Dendritic cell treated with granulocyte-macrophage colony-stimulating factor and Interleukin-4, amounts not matched to agents 40 ng/mL and 50 ng/mL, for 4 days (primary cell): ENCODE measurements at regions not wholly inside any gene's neighbourhood (a gene's known extent, or its start where the extent isn't known, plus 50 kb on each side); places are given as distances from the start of the nearest gene placed in this dataset.
"Not testable (repeated sequence)": the region's sequence is repeated elsewhere in the genome, so short reads cannot be mapped to it uniquely, and the experiment has no call there.

ENCODE experiments used
- H3K27ac Mint-ChIP-seq: one replicate; pipeline ENCODE4 v1.8.0; 2022; ENCODE audit warnings: mild to moderate bottlenecking, mixed read lengths
- H3K27me3 Mint-ChIP-seq: one replicate; pipeline ENCODE4 v1.8.0; 2022; ENCODE audit warnings: mild to moderate bottlenecking, mixed read lengths
- H3K36me3 Mint-ChIP-seq: one replicate; pipeline ENCODE4 v1.8.0; 2022; ENCODE audit warnings: low read depth, mixed read lengths
- H3K4me1 Mint-ChIP-seq: one replicate; pipeline ENCODE4 v1.8.0; 2022; ENCODE audit warnings: low read depth, mixed read lengths
- H3K4me3 Mint-ChIP-seq: one replicate; pipeline ENCODE4 v1.8.0; 2022; ENCODE audit warnings: mild to moderate bottlenecking, moderate library complexity, mixed read lengths
- H3K9me3 Mint-ChIP-seq: one replicate; pipeline ENCODE4 v1.8.0; 2022; ENCODE audit warnings: mixed read lengths
- intact Hi-C: fragments of 100-400 bp; cut with micrococcal nuclease; formaldehyde crosslinking; loops from one replicate; pipeline ENCODE4 v1.15.0; 2022

GRCh38 chr6:16834242-16834641, 73.0 kb upstream of the ATXN1 start:
- Mint-ChIP-seq H3K4me3 (no peak overlapping the region), H3K9me3 (no peaks in the 10 kb centered on the region), H3K27ac (no peak overlapping the region), H3K36me3 (no peaks in the 10 kb centered on the region), H3K4me1 (peaks cover 56% of the 10 kb centered on the region), H3K27me3 (no peaks in the 10 kb centered on the region)
- intact Hi-C loops = no loop called here

GRCh38 chr6:16832721-16833120, 71.5 kb upstream of the ATXN1 start:
- Mint-ChIP-seq H3K27me3 (no peaks in the 10 kb centered on the region), H3K27ac (peak overlapping the region; percentile 89), H3K4me1 (peaks cover 63% of the 10 kb centered on the region), H3K4me3 (no peak overlapping the region), H3K36me3 (no peaks in the 10 kb centered on the region), H3K9me3 (no peaks in the 10 kb centered on the region)
- intact Hi-C loops = no loop called here

GRCh38 chr6:16832043-16832567, 70.8 kb upstream of the ATXN1 start:
- Mint-ChIP-seq H3K27me3 (no peaks in the 10 kb centered on the region), H3K4me1 (peaks cover 65% of the 10 kb centered on the region), H3K9me3 (no peaks in the 10 kb centered on the region), H3K4me3 (no peak overlapping the region), H3K27ac (peak overlapping the region; percentile 89), H3K36me3 (no peaks in the 10 kb centered on the region)
- intact Hi-C loops = no loop called here

- no peak overlapping the region for H3K4me3 Mint-ChIP-seq
- no peaks in the 10 kb centered on the region for H3K27me3 Mint-ChIP-seq
- no peaks in the 10 kb centered on the region for H3K9me3 Mint-ChIP-seq
- peaks cover 63% of the 10 kb centered on the region for H3K4me1 Mint-ChIP-seq
- intact Hi-C loops = no loop called here
- no peaks in the 10 kb centered on the region for H3K36me3 Mint-ChIP-seq
- peak overlapping the region; percentile 89 for H3K27ac Mint-ChIP-seq
These were observed 69.9 kb upstream of the ATXN1 start for GRCh38 chr6:16831136-16831535.

- no peaks in the 10 kb centered on the region for H3K27me3 Mint-ChIP-seq
- no peak overlapping the region for H3K27ac Mint-ChIP-seq
- intact Hi-C loops = no loop called here
- peaks cover 82% of the 10 kb centered on the region for H3K4me1 Mint-ChIP-seq
- no peaks in the 10 kb centered on the region for H3K9me3 Mint-ChIP-seq
- H3K4me3 Mint-ChIP-seq = no peak overlapping the region
- no peaks in the 10 kb centered on the region for H3K36me3 Mint-ChIP-seq
These were observed 66.8 kb upstream of the ATXN1 start for GRCh38 chr6:16828058-16828457.

GRCh38 chr6:16827627-16828026, 66.4 kb upstream of the ATXN1 start:
- peak overlapping the region; percentile 99 for H3K27ac Mint-ChIP-seq
- no peaks in the 10 kb centered on the region for H3K27me3 Mint-ChIP-seq
- intact Hi-C loops = no loop called here
- H3K36me3 Mint-ChIP-seq = no peaks in the 10 kb centered on the region
- H3K9me3 Mint-ChIP-seq = no peaks in the 10 kb centered on the region
- no peak overlapping the region for H3K4me3 Mint-ChIP-seq
- peaks cover 84% of the 10 kb centered on the region for H3K4me1 Mint-ChIP-seq

GRCh38 chr6:16825784-16826183, 64.5 kb upstream of the ATXN1 start:
- Mint-ChIP-seq H3K9me3 (no peaks in the 10 kb centered on the region), H3K4me1 (peaks cover 66% of the 10 kb centered on the region), H3K4me3 (no peak overlapping the region), H3K27ac (peak overlapping the region; percentile 99), H3K27me3 (peaks cover 3% of the 10 kb centered on the region), H3K36me3 (no peaks in the 10 kb centered on the region)
- intact Hi-C loops = loop anchor here (1.0 to 2.0 kb wide), 2 partner anchors 26 to 63 kb away; no protein-coding TSS in a partner anchor

GRCh38 chr6:16824845-16825685, 63.8 kb upstream of the ATXN1 start:
- intact Hi-C loops = loop anchor here (1.0 to 2.0 kb wide), 2 partner anchors 26 to 62 kb away; no protein-coding TSS in a partner anchor
- no peaks in the 10 kb centered on the region for H3K9me3 Mint-ChIP-seq
- no peaks in the 10 kb centered on the region for H3K36me3 Mint-ChIP-seq
- H3K27ac Mint-ChIP-seq = peak overlapping the region; percentile 99
- H3K4me3 Mint-ChIP-seq = peak overlapping the region; percentile 32
- H3K4me1 Mint-ChIP-seq = peaks cover 58% of the 10 kb centered on the region
- peaks cover 3% of the 10 kb centered on the region for H3K27me3 Mint-ChIP-seq

GRCh38 chr6:16823718-16824352, 62.6 kb upstream of the ATXN1 start:
- Mint-ChIP-seq H3K27me3 (peaks cover 6% of the 10 kb centered on the region), H3K27ac (peak overlapping the region; percentile 99), H3K36me3 (no peaks in the 10 kb centered on the region), H3K9me3 (no peaks in the 10 kb centered on the region), H3K4me1 (peaks cover 49% of the 10 kb centered on the region), H3K4me3 (no peak overlapping the region)
- intact Hi-C loops = loop anchor here (2.0 kb wide), 1 partner anchor 61 kb away; no protein-coding TSS in a partner anchor

GRCh38 chr6:16822975-16823717, 61.9 kb upstream of the ATXN1 start:
- peak overlapping the region; percentile 99 for H3K27ac Mint-ChIP-seq
- H3K4me1 Mint-ChIP-seq = peaks cover 44% of the 10 kb centered on the region
- no peaks in the 10 kb centered on the region for H3K9me3 Mint-ChIP-seq
- no peaks in the 10 kb centered on the region for H3K36me3 Mint-ChIP-seq
- intact Hi-C loops = no loop called here
- peaks cover 6% of the 10 kb centered on the region for H3K27me3 Mint-ChIP-seq
- H3K4me3 Mint-ChIP-seq = no peak overlapping the region

GRCh38 chr6:16822529-16822928, 61.3 kb upstream of the ATXN1 start:
- intact Hi-C loops = no loop called here
- Mint-ChIP-seq H3K4me1 (peaks cover 41% of the 10 kb centered on the region), H3K4me3 (no peak overlapping the region), H3K27ac (no peak overlapping the region), H3K36me3 (no peaks in the 10 kb centered on the region), H3K9me3 (no peaks in the 10 kb centered on the region), H3K27me3 (peaks cover 6% of the 10 kb centered on the region)

GRCh38 chr6:16821834-16822264, 60.6 kb upstream of the ATXN1 start:
- Mint-ChIP-seq H3K36me3 (no peaks in the 10 kb centered on the region), H3K9me3 (no peaks in the 10 kb centered on the region), H3K4me1 (peaks cover 34% of the 10 kb centered on the region), H3K4me3 (no peak overlapping the region), H3K27me3 (peaks cover 6% of the 10 kb centered on the region), H3K27ac (no peak overlapping the region)
- intact Hi-C loops = no loop called here

- H3K4me3 Mint-ChIP-seq, H3K27me3 Mint-ChIP-seq, H3K9me3 Mint-ChIP-seq, intact Hi-C loops, H3K36me3 Mint-ChIP-seq, H3K27ac Mint-ChIP-seq: not testable (repeated sequence)
- peaks cover 26% of the 10 kb centered on the region for H3K4me1 Mint-ChIP-seq
These were observed 59.0 kb upstream of the ATXN1 start for GRCh38 chr6:16820262-16820661.

- H3K4me3 Mint-ChIP-seq = no peak overlapping the region
- H3K9me3 Mint-ChIP-seq = no peaks in the 10 kb centered on the region
- intact Hi-C loops = no loop called here
- H3K4me1 Mint-ChIP-seq = peaks cover 21% of the 10 kb centered on the region
- no peaks in the 10 kb centered on the region for H3K36me3 Mint-ChIP-seq
- peaks cover 6% of the 10 kb centered on the region for H3K27me3 Mint-ChIP-seq
- no peak overlapping the region for H3K27ac Mint-ChIP-seq
These were observed 58.5 kb upstream of the ATXN1 start for GRCh38 chr6:16819752-16820151.
